ENCODE measurements at regions not wholly inside any gene's neighbourhood (a gene's known extent, or its start where the extent isn't known, plus 50 kb on each side); places are given as distances from the start of the nearest gene placed in this dataset.

DNA sequence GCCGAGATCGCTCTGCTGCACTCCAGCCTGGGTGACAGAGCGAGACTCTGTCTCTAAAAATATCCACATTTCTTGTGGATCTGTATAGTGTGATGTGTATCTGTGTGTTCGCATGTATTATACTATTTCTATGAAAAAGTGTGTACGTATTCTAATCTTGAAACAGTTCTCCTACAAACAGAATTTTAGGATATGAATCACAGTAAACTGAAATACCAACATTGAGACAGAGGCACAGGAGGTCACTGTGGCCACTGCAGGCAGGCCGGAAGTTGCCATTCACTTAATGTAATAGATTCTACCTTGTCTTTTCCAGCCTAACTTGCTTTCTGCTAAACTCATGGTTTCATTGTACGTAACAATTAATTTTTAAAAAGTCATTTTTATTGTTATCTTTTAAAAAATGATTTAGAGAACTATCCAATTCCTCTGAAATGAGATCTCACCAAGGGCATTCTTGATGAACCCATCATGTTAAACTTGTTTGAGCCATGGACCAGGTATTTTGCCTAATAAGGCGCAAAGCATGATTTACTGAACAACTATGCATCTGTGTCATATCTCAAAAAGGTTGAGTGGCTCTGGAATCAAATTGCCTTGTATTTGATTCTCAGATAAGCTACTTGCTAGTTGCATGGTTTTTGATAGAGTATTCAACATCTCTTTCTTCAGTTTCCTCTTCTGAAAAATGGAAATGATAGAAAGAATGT lies 154.9 kb upstream of the GYPA start:
- CTCF ChIA-PET (ENCODE audit: low intra/inter-chr PET ratio, low total read pairs): no interaction called here
- in situ Hi-C loops (cut with HindIII; ENCODE audit: extremely low pct_ligation_motif_present, low pct_unique_long_range_greater_than_20kb): no loop called here
- Histone ChIP-seq H4K20me1 (ENCODE audit: insufficient read depth, low read length) (no peaks in the 10 kb centered on the region), H3K27me3 (ENCODE audit: control insufficient read depth in 1 of 2, insufficient read depth in 2 of 2, low read length in 2 of 2) (no peaks in the 10 kb centered on the region; a peak in 1 of 5 replicates), H3K4me2 (ENCODE audit: low read depth, low read length) (no peak overlapping the region), H3K36me3 (replicated peaks in 1 of 2; ENCODE audit: control insufficient read depth in 1 of 2, insufficient read depth in 2 of 2, low read length in 2 of 2) (no peaks in the 10 kb centered on the region), H3K79me2 (ENCODE audit: insufficient read depth, low read length) (no peaks in the 10 kb centered on the region), H3K9ac (ENCODE audit: insufficient read depth, low read depth, low read length) (no peak overlapping the region), H3K9me3 (ENCODE audit: low read length) (no peaks in the 10 kb centered on the region), H2AFZ (ENCODE audit: low read length) (no peak overlapping the region), H3K27ac (ENCODE audit: extremely low read length, insufficient read depth, low read length) (no peak overlapping the region), H3K4me3 (replicated peaks in 1 of 3; ENCODE audit: insufficient read depth in 1 of 3, low read depth in 2 of 3, low read length in 3 of 3) (no peak overlapping the region), H3K4me1 (ENCODE audit: insufficient read depth, low read length) (no peaks in the 10 kb centered on the region)
- WGBS (ENCODE audit: low lambda C conversion rate): 51% methylated on average over 6 of the region's 8 CpGs
- ATAC-seq (no peak), DNase-seq (ENCODE audit: low spot score) (no peak), FAIRE-seq (no peak)
- intact Hi-C loops (cut with micrococcal nuclease; ENCODE audit: unreplicated experiment): no loop called here
- POLR2A ChIA-PET: no interaction called here
- TF ChIP-seq, protein P1, sequence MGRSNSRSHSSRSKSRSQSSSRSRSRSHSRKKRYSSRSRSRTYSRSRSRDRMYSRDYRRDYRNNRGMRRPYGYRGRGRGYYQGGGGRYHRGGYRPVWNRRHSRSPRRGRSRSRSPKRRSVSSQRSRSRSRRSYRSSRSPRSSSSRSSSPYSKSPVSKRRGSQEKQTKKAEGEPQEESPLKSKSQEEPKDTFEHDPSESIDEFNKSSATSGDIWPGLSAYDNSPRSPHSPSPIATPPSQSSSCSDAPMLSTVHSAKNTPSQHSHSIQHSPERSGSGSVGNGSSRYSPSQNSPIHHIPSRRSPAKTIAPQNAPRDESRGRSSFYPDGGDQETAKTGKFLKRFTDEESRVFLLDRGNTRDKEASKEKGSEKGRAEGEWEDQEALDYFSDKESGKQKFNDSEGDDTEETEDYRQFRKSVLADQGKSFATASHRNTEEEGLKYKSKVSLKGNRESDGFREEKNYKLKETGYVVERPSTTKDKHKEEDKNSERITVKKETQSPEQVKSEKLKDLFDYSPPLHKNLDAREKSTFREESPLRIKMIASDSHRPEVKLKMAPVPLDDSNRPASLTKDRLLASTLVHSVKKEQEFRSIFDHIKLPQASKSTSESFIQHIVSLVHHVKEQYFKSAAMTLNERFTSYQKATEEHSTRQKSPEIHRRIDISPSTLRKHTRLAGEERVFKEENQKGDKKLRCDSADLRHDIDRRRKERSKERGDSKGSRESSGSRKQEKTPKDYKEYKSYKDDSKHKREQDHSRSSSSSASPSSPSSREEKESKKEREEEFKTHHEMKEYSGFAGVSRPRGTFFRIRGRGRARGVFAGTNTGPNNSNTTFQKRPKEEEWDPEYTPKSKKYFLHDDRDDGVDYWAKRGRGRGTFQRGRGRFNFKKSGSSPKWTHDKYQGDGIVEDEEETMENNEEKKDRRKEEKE (IDR thresholded peaks at IDR 0.05): no peak
- no peak for TF ChIP-seq FOSL1 (CRISPR knock-in tag; IDR thresholded peaks at IDR 0.05; ENCODE audit: borderline replicate concordance)
- TF ChIP-seq ZNF207 (IDR thresholded peaks at IDR 0.05; ENCODE audit: borderline replicate concordance): no peak
- no peak for TF ChIP-seq MAF1 (CRISPR knock-in tag; IDR thresholded peaks at IDR 0.05; ENCODE audit: borderline replicate concordance)
- no peak for TF ChIP-seq PHF8 (CRISPR knock-in tag; IDR thresholded peaks at IDR 0.05)
- no peak for TF ChIP-seq HNRNPL (IDR thresholded peaks at IDR 0.05; ENCODE audit: low read depth, low read length)
- TF ChIP-seq HOXD1 (CRISPR knock-in tag; IDR thresholded peaks at IDR 0.05): no peak
- no peak for TF ChIP-seq MBNL3 (CRISPR knock-in tag; conservative IDR thresholded peaks at IDR 0.05)
- no peak for TF ChIP-seq ZNF337 (CRISPR knock-in tag; IDR thresholded peaks at IDR 0.05; ENCODE audit: borderline replicate concordance, low read depth)
- no peak for TF ChIP-seq U2AF2 (IDR thresholded peaks at IDR 0.05; ENCODE audit: low read depth, low read length)
- no peak for TF ChIP-seq RFX3 (CRISPR knock-in tag; IDR thresholded peaks at IDR 0.05)
- no peak for TF ChIP-seq TERF1 (CRISPR knock-in tag; IDR thresholded peaks at IDR 0.05)
- no peak for TF ChIP-seq ZSCAN9 (CRISPR knock-in tag; IDR thresholded peaks at IDR 0.05; ENCODE audit: borderline replicate concordance)
- TF ChIP-seq NFKB2 (CRISPR knock-in tag; IDR thresholded peaks at IDR 0.05; ENCODE audit: borderline replicate concordance): no peak
- TF ChIP-seq, protein P2, sequence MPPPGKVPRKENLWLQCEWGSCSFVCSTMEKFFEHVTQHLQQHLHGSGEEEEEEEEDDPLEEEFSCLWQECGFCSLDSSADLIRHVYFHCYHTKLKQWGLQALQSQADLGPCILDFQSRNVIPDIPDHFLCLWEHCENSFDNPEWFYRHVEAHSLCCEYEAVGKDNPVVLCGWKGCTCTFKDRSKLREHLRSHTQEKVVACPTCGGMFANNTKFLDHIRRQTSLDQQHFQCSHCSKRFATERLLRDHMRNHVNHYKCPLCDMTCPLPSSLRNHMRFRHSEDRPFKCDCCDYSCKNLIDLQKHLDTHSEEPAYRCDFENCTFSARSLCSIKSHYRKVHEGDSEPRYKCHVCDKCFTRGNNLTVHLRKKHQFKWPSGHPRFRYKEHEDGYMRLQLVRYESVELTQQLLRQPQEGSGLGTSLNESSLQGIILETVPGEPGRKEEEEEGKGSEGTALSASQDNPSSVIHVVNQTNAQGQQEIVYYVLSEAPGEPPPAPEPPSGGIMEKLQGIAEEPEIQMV (CRISPR knock-in tag; IDR thresholded peaks at IDR 0.05; ENCODE audit: low read depth): no peak
- TF ChIP-seq, protein P3, sequence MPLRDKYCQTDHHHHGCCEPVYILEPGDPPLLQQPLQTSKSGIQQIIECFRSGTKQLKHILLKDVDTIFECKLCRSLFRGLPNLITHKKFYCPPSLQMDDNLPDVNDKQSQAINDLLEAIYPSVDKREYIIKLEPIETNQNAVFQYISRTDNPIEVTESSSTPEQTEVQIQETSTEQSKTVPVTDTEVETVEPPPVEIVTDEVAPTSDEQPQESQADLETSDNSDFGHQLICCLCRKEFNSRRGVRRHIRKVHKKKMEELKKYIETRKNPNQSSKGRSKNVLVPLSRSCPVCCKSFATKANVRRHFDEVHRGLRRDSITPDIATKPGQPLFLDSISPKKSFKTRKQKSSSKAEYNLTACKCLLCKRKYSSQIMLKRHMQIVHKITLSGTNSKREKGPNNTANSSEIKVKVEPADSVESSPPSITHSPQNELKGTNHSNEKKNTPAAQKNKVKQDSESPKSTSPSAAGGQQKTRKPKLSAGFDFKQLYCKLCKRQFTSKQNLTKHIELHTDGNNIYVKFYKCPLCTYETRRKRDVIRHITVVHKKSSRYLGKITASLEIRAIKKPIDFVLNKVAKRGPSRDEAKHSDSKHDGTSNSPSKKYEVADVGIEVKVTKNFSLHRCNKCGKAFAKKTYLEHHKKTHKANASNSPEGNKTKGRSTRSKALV (CRISPR knock-in tag; IDR thresholded peaks at IDR 0.05): no peak
- BruUV-seq (replicated peaks): no TSS peak
